ENCODE measurements at regions not wholly inside any gene's neighbourhood (a gene's known extent, or its start where the extent isn't known, plus 50 kb on each side); places are given as distances from the start of the nearest gene placed in this dataset.

DNA sequence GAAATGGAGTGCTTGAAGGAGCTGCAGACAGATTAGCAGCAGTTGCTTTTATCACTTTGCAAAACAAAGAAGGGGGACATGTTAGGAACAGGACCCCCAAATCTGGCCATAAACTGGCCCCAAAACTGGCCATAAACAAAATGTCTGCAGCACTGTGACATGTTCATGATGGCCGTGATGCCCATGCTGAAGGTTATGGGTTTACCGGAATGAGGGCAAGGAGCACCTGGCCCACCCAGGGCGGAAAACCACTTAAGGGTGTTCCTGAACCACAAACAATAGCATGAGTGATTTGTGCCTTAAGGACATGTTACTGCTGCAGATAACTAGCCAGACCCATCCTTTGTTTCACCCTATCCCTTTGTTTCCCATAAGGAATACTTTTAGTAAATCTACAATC lies 79.6 kb upstream of the GC start:
- DNase-seq (ENCODE audit: low read depth, low spot score) = no peak
- ChIA-PET CTCF (no interaction called here), POLR2A (no interaction called here)
- TF ChIP-seq, protein P1, sequence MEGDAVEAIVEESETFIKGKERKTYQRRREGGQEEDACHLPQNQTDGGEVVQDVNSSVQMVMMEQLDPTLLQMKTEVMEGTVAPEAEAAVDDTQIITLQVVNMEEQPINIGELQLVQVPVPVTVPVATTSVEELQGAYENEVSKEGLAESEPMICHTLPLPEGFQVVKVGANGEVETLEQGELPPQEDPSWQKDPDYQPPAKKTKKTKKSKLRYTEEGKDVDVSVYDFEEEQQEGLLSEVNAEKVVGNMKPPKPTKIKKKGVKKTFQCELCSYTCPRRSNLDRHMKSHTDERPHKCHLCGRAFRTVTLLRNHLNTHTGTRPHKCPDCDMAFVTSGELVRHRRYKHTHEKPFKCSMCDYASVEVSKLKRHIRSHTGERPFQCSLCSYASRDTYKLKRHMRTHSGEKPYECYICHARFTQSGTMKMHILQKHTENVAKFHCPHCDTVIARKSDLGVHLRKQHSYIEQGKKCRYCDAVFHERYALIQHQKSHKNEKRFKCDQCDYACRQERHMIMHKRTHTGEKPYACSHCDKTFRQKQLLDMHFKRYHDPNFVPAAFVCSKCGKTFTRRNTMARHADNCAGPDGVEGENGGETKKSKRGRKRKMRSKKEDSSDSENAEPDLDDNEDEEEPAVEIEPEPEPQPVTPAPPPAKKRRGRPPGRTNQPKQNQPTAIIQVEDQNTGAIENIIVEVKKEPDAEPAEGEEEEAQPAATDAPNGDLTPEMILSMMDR (IDR thresholded peaks at IDR 0.05; ENCODE audit: insufficient read depth, low read length, missing control alignments) = no peak
- H3K4me3 ChIP-seq (ENCODE audit: low read depth, low read length) = no peak overlapping the region

DNA sequence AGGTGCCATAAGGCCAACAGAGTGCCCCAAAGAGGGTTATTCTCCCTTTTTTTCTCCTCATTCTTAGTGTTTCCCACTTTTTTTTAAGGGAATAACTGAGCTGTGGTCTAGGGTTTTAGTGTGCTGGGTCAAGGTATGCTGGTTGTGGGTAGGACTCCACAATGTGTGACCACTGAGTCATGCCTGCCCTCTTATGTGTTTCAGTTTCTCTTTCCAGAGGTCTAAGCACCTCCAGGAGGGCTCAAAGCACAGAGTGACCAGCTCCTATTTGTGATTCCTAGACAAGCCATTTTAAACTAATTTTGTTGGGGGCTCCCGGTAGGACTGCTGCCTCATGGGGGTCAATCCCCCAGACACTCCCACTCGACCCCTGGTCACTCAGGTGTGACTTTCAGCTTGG lies 80.5 kb upstream of the GC start:
- CTCF ChIA-PET = no interaction called here
- H3K4me3 ChIP-seq (ENCODE audit: low read depth, low read length) = no peak overlapping the region
- TF ChIP-seq, protein P1 (IDR thresholded peaks at IDR 0.05; ENCODE audit: insufficient read depth, low read length, missing control alignments) = no peak
- POLR2A ChIA-PET = no interaction called here
- no peak for DNase-seq (ENCODE audit: low read depth, low spot score)

DNA sequence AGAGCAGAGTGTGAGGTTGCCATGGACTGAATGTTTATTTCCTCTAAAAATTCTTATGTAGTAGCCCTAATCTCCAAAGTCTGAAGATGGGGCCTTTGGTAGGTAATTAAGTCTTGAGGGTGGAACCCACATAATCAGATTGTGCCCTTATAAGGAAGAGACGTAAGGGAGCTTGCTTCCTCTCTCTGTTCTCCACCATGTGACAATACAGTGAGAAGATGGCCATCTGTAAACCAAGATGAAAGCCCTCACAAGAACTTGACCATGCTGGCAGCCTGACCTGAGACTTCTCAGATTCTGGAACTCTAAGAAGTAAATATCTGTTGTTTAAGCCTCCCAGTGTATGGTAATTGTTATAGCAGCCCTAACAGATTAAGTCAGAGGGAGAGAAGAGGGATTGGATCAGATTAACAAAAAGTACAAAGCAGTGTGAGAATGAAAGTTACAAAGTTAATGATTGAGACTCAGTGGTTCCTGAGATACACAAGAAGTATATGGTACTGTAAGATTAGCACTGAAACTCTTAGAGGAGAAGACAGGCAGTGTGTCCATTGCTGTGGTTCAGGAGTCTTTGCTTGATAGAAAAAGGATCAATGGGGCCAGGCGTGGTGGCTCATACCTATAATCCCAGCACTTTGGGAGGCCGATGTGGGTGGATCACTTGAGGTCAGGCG lies 82.5 kb upstream of the GC start:
- no peak overlapping the region for H3K4me3 ChIP-seq (ENCODE audit: low read depth, low read length)
- no peak for DNase-seq (ENCODE audit: low read depth, low spot score)
- POLR2A ChIA-PET = no interaction called here
- TF ChIP-seq, protein P1 (IDR thresholded peaks at IDR 0.05; ENCODE audit: insufficient read depth, low read length, missing control alignments) = no peak
- CTCF ChIA-PET = no interaction called here

DNA sequence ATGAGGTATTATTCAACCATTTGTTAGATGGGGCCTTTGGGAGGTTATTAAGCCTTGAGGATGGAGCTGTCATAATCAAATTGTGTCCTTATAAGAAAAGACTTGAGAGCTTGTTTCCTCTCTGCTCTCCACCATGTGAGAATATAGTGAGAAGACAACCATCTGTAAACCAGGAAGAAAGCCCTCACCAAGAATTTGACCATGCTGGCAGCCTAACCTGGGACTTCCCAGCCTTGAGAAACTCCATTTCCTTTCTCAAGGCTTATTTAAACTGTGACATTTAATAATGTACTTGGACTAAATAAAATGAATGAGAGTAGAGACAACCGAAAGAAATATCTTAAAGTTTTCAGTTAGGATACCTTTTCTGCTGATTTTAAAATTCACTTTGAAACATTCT lies 83.7 kb upstream of the GC start:
- ChIA-PET POLR2A (no interaction called here), CTCF (no interaction called here)
- no peak for DNase-seq (ENCODE audit: low read depth, low spot score)
- TF ChIP-seq, protein P1 (IDR thresholded peaks at IDR 0.05; ENCODE audit: insufficient read depth, low read length, missing control alignments) = no peak
- H3K4me3 ChIP-seq (ENCODE audit: low read depth, low read length) = no peak overlapping the region

DNA sequence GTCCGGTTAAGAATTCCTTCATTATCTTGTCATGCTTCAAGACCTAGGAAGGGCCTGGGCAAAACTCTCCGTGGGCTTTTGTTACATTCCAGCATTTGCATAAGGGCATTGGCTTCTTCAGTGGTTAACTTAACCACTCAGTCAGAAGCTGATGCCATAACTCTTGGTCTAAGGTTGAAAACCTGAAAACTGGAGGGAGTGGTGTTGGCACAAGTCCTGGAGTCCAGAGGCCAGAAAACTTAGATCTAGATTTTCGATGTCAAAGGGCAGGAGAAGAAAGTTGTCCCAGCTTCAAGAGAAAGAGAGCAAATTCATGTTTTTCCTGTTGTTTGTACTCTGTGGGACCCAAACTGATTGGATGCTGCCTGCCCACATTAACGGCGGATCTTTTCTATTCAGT lies 86.6 kb upstream of the GC start:
- H3K4me3 ChIP-seq (ENCODE audit: low read depth, low read length) = no peak overlapping the region
- ChIA-PET CTCF (no interaction called here), POLR2A (no interaction called here)
- TF ChIP-seq, protein P1 (IDR thresholded peaks at IDR 0.05; ENCODE audit: insufficient read depth, low read length, missing control alignments) = no peak
- DNase-seq (ENCODE audit: low read depth, low spot score) = no peak

DNA sequence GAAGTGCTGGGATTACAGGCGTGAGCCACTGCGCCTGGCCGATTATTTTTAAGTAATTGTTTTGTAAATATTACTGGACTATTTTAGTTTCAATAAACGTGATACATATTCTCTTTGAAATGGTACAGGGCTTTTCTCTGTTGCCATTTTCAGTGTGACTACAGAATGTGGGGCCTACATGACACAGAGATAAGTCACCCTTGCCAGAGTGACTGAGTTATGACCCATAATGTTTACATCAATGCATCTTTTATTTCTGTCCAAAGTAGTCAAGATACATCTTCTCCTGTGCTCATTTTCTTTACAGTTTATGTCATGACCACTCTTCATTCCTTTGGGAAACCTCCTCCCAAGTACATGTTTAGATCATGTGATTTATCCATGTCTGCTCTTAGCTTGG lies 88.3 kb upstream of the GC start:
- DNase-seq (ENCODE audit: low read depth, low spot score) = no peak
- TF ChIP-seq, protein P1 (IDR thresholded peaks at IDR 0.05; ENCODE audit: insufficient read depth, low read length, missing control alignments) = no peak
- POLR2A ChIA-PET = no interaction called here
- CTCF ChIA-PET = no interaction called here
- H3K4me3 ChIP-seq (ENCODE audit: low read depth, low read length) = no peak overlapping the region
